Astrocyte (in vitro differentiated cells and primary cell): ENCODE measurements at regions not wholly inside any gene's neighbourhood (a gene's known extent, or its start where the extent isn't known, plus 50 kb on each side); places are given as distances from the start of the nearest gene placed in this dataset.

Experiments used
- EZH2 ChIP-seq: IDR thresholded peaks from 2 replicates; pipeline ENCODE4 v1.6.1; 2012; ENCODE audit warnings: mild to moderate bottlenecking, low read length, inconsistent platforms; ENCODE audit not compliant: insufficient read depth
- TF ChIP-seq, protein P1 (sequence below): IDR thresholded peaks from 2 replicates; pipeline ENCODE4 v1.5.1; 2011; ENCODE audit warnings: low read depth, mild to moderate bottlenecking, inconsistent platforms, low read length, moderate library complexity; ENCODE audit not compliant: insufficient read depth

DNA sequence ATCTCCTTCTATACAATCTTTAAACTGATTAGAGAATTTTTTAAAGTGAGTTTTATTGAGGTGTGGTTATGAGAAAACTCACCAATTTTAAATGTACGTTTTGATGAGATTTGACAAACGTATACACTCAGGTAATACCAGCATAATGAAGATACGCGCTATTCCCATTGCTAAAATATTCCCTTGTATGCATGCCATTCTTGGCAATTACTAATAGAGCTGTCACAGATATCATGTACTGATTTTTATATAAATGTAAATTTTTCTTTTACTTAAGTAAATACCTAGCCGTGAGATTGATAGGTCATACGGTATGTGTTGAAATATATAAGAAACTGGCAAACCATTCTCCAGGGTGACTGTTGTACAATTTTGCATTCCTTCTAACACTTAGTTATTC, 384.7 kb downstream of the PTH2R start:
- no peak for TF ChIP-seq EZH2
- TF ChIP-seq, protein P1, sequence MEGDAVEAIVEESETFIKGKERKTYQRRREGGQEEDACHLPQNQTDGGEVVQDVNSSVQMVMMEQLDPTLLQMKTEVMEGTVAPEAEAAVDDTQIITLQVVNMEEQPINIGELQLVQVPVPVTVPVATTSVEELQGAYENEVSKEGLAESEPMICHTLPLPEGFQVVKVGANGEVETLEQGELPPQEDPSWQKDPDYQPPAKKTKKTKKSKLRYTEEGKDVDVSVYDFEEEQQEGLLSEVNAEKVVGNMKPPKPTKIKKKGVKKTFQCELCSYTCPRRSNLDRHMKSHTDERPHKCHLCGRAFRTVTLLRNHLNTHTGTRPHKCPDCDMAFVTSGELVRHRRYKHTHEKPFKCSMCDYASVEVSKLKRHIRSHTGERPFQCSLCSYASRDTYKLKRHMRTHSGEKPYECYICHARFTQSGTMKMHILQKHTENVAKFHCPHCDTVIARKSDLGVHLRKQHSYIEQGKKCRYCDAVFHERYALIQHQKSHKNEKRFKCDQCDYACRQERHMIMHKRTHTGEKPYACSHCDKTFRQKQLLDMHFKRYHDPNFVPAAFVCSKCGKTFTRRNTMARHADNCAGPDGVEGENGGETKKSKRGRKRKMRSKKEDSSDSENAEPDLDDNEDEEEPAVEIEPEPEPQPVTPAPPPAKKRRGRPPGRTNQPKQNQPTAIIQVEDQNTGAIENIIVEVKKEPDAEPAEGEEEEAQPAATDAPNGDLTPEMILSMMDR = no peak
